GM10266 (cell line): ENCODE measurements at regions not wholly inside any gene's neighbourhood (a gene's known extent, or its start where the extent isn't known, plus 50 kb on each side); places are given as distances from the start of the nearest gene placed in this dataset.

Experiments
- DNase-seq: peaks from one replicate; pipeline ENCODE4 v3.0.0; 2012; ENCODE audit errors: extremely low spot score
- TF ChIP-seq, protein P1 (sequence below): IDR thresholded peaks from 2 replicates; pipeline ENCODE4 v1.5.1; 2012; ENCODE audit warnings: mild to moderate bottlenecking, low read depth; ENCODE audit not compliant: control insufficient read depth, insufficient read depth; ENCODE audit errors: missing control alignments

DNA sequence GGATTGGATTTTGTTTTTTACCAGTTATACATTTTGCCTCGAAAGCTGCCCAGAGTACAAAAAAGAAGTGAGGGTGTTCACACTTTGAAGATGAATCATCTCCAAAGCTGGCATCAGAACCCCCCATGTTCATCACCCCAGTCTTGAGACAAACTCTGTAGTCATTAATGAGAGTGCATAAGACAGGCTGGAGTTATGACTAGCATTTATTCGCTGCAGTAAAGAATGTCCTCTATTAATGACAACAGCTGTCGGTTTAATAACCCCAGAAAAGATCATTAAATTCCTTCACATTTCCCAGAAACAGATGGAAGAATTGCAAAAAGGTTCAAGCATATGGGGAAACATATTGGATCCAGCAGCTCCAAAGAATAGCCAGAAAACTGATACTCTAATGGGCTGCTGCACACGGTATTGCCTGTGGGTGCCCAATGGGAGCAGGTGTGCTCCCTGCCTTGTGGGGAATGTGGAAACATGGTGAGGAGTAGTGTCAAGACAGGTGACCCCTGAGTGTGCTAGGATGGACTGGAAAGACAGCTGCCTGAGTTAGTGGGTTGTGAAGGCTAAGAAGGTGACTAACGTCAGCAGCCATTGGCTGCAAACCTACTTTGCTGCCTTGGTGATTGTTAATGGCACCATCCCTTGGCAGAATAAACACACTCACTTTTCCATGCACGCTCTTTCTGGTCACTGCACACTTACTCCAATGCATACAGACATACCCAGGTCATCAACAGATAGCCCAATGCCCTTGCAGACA lies 81.9 kb downstream of the AIPL1 start:
- TF ChIP-seq, protein P1, sequence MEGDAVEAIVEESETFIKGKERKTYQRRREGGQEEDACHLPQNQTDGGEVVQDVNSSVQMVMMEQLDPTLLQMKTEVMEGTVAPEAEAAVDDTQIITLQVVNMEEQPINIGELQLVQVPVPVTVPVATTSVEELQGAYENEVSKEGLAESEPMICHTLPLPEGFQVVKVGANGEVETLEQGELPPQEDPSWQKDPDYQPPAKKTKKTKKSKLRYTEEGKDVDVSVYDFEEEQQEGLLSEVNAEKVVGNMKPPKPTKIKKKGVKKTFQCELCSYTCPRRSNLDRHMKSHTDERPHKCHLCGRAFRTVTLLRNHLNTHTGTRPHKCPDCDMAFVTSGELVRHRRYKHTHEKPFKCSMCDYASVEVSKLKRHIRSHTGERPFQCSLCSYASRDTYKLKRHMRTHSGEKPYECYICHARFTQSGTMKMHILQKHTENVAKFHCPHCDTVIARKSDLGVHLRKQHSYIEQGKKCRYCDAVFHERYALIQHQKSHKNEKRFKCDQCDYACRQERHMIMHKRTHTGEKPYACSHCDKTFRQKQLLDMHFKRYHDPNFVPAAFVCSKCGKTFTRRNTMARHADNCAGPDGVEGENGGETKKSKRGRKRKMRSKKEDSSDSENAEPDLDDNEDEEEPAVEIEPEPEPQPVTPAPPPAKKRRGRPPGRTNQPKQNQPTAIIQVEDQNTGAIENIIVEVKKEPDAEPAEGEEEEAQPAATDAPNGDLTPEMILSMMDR, result no peak
- no peak for DNase-seq

GRCh38 chr17:6352016-6352415 lies 82.9 kb downstream of the AIPL1 start:
- TF ChIP-seq, protein P1, result no peak
- DNase-seq, result no peak

GRCh38 chr17:6350806-6351205 lies 84.1 kb downstream of the AIPL1 start:
- TF ChIP-seq, protein P1, result no peak
- no peak for DNase-seq

GRCh38 chr17:6348891-6349290 lies 86.0 kb downstream of the AIPL1 start:
- TF ChIP-seq, protein P1, result no peak
- DNase-seq, result no peak

- no peak for DNase-seq
- TF ChIP-seq, protein P1, result no peak
Observed at GRCh38 chr17:6347776-6348175, 87.1 kb downstream of the AIPL1 start.

- no peak for DNase-seq
- TF ChIP-seq, protein P1, result no peak
Observed at GRCh38 chr17:6346986-6347385, 87.9 kb downstream of the AIPL1 start.

DNA sequence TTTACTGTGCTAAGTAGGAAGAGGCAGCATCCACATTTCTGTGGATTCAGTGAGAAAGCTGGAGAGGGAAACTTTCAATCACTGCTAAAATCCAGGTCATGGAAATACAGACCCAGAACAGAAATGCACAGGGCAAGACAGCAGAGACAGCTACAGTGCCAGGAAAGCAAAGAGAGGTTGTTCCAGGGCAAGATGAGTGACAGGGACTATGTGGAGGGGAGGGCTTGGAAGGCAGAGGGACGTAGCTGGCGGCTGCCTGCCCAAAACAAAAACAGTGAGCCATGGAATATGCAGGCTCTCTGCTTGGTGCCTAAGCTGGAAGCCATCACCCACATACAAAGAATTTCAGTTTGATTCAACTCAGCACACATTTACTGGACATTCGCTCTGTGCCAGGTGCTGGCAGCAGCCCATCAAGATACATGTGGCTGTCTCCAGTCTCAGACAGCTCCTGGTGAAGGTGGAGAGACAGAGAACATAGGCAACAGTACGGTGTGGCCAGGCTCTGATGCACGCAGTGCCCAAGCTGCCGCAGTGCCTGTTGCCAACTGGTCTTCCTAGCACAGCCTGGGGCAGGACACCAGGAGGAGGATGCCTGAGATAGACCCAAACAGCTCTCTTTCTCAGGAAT lies 88.7 kb downstream of the AIPL1 start:
- TF ChIP-seq, protein P1, result no peak
- no peak for DNase-seq
